ENCODE measurements at regions not wholly inside any gene's neighbourhood (a gene's known extent, or its start where the extent isn't known, plus 50 kb on each side); places are given as distances from the start of the nearest gene placed in this dataset.

- Histone ChIP-seq H3K4me3 (ENCODE audit: low read length in 2 of 2) (no peak overlapping the region), H3K36me3 (ENCODE audit: control insufficient read depth in 2 of 2, insufficient read depth in 2 of 2, low read length in 2 of 2) (no peaks in the 10 kb centered on the region), H3K9ac (ENCODE audit: low read depth in 1 of 2, low read length in 2 of 2) (no peak overlapping the region), H3K9me3 (ENCODE audit: control insufficient read depth in 2 of 2, low read length in 2 of 2) (no peaks in the 10 kb centered on the region), H3K27ac (ENCODE audit: low read depth in 2 of 2, low read length in 2 of 2) (no peak overlapping the region), H3K27me3 (ENCODE audit: control insufficient read depth in 2 of 2, insufficient read depth in 2 of 2, low read length in 2 of 2) (peaks cover 12 to 15% of the 10 kb centered on the region in 2 donors), H3K4me1 (ENCODE audit: control insufficient read depth in 2 of 2, insufficient read depth in 2 of 2, low read length in 2 of 2) (peaks cover 5 to 7% of the 10 kb centered on the region in 2 donors)
Measured at GRCh38 chr11:123306531-123306930, 111.5 kb upstream of the CLMP start.

- Histone ChIP-seq H3K36me3 (ENCODE audit: control insufficient read depth in 2 of 2, insufficient read depth in 2 of 2, low read length in 2 of 2) (no peaks in the 10 kb centered on the region), H3K4me1 (ENCODE audit: control insufficient read depth in 2 of 2, insufficient read depth in 2 of 2, low read length in 2 of 2) (peaks cover 5 to 7% of the 10 kb centered on the region in 2 donors), H3K27me3 (ENCODE audit: control insufficient read depth in 2 of 2, insufficient read depth in 2 of 2, low read length in 2 of 2) (peaks cover 12 to 15% of the 10 kb centered on the region in 2 donors), H3K4me3 (ENCODE audit: low read length in 2 of 2) (no peak overlapping the region), H3K9me3 (ENCODE audit: control insufficient read depth in 2 of 2, low read length in 2 of 2) (no peaks in the 10 kb centered on the region), H3K27ac (ENCODE audit: low read depth in 2 of 2, low read length in 2 of 2) (no peak overlapping the region), H3K9ac (ENCODE audit: low read depth in 1 of 2, low read length in 2 of 2) (no peak overlapping the region)
Measured at GRCh38 chr11:123305601-123306375, 110.7 kb upstream of the CLMP start.

- peaks cover 12 to 15% of the 10 kb centered on the region in 2 donors for H3K27me3 ChIP-seq (ENCODE audit: control insufficient read depth in 2 of 2, insufficient read depth in 2 of 2, low read length in 2 of 2)
- H3K36me3 ChIP-seq (ENCODE audit: control insufficient read depth in 2 of 2, insufficient read depth in 2 of 2, low read length in 2 of 2): no peaks in the 10 kb centered on the region
- H3K4me1 ChIP-seq (ENCODE audit: control insufficient read depth in 2 of 2, insufficient read depth in 2 of 2, low read length in 2 of 2): peaks cover 5 to 7% of the 10 kb centered on the region in 2 donors
- no peak overlapping the region for H3K27ac ChIP-seq (ENCODE audit: low read depth in 2 of 2, low read length in 2 of 2)
- no peak overlapping the region for H3K9ac ChIP-seq (ENCODE audit: low read depth in 1 of 2, low read length in 2 of 2)
- no peak overlapping the region for H3K4me3 ChIP-seq (ENCODE audit: low read length in 2 of 2)
- H3K9me3 ChIP-seq (ENCODE audit: control insufficient read depth in 2 of 2, low read length in 2 of 2): no peaks in the 10 kb centered on the region
Measured at GRCh38 chr11:123304828-123305466, 109.9 kb upstream of the CLMP start.

- no peak overlapping the region for H3K9ac ChIP-seq (ENCODE audit: low read depth in 1 of 2, low read length in 2 of 2)
- H3K9me3 ChIP-seq (ENCODE audit: control insufficient read depth in 2 of 2, low read length in 2 of 2): no peaks in the 10 kb centered on the region
- H3K27me3 ChIP-seq (ENCODE audit: control insufficient read depth in 2 of 2, insufficient read depth in 2 of 2, low read length in 2 of 2): peaks cover 12 to 15% of the 10 kb centered on the region in 2 donors
- peaks cover 5 to 7% of the 10 kb centered on the region in 2 donors for H3K4me1 ChIP-seq (ENCODE audit: control insufficient read depth in 2 of 2, insufficient read depth in 2 of 2, low read length in 2 of 2)
- H3K4me3 ChIP-seq (ENCODE audit: low read length in 2 of 2): no peak overlapping the region
- H3K36me3 ChIP-seq (ENCODE audit: control insufficient read depth in 2 of 2, insufficient read depth in 2 of 2, low read length in 2 of 2): no peaks in the 10 kb centered on the region
- H3K27ac ChIP-seq (ENCODE audit: low read depth in 2 of 2, low read length in 2 of 2): no peak overlapping the region
Measured at GRCh38 chr11:123303924-123304323, 108.9 kb upstream of the CLMP start.

- Histone ChIP-seq H3K9me3 (ENCODE audit: control insufficient read depth in 2 of 2, low read length in 2 of 2) (no peaks in the 10 kb centered on the region), H3K36me3 (ENCODE audit: control insufficient read depth in 2 of 2, insufficient read depth in 2 of 2, low read length in 2 of 2) (no peaks in the 10 kb centered on the region), H3K4me1 (ENCODE audit: control insufficient read depth in 2 of 2, insufficient read depth in 2 of 2, low read length in 2 of 2) (peaks cover 5 to 7% of the 10 kb centered on the region in 2 donors), H3K27ac (ENCODE audit: low read depth in 2 of 2, low read length in 2 of 2) (no peak overlapping the region), H3K4me3 (ENCODE audit: low read length in 2 of 2) (no peak overlapping the region), H3K9ac (ENCODE audit: low read depth in 1 of 2, low read length in 2 of 2) (no peak overlapping the region), H3K27me3 (ENCODE audit: control insufficient read depth in 2 of 2, insufficient read depth in 2 of 2, low read length in 2 of 2) (peaks cover 12 to 15% of the 10 kb centered on the region in 2 donors)
Measured at GRCh38 chr11:123302751-123303195, 107.7 kb upstream of the CLMP start.

- Histone ChIP-seq H3K27ac (ENCODE audit: low read depth in 2 of 2, low read length in 2 of 2) (no peak overlapping the region), H3K4me3 (ENCODE audit: low read length in 2 of 2) (peak overlapping the region; percentile 49 to 57)
Measured at GRCh38 chr11:123301696-123302400, 106.8 kb upstream of the CLMP start.

GRCh38 chr11:123301013-123301591 lies 106.1 kb upstream of the CLMP start:
- H3K4me3 ChIP-seq (ENCODE audit: low read length in 2 of 2): peak overlapping the region in 1 of 2 donors; percentile 5
- peaks cover 12 to 15% of the 10 kb centered on the region in 2 donors for H3K27me3 ChIP-seq (ENCODE audit: control insufficient read depth in 2 of 2, insufficient read depth in 2 of 2, low read length in 2 of 2)
- no peaks in the 10 kb centered on the region for H3K9me3 ChIP-seq (ENCODE audit: control insufficient read depth in 2 of 2, low read length in 2 of 2)
- peak overlapping the region in 1 of 2 donors; percentile 16 for H3K9ac ChIP-seq (ENCODE audit: low read depth in 1 of 2, low read length in 2 of 2)
- H3K4me1 ChIP-seq (ENCODE audit: control insufficient read depth in 2 of 2, insufficient read depth in 2 of 2, low read length in 2 of 2): peaks cover 5 to 7% of the 10 kb centered on the region in 2 donors
- H3K36me3 ChIP-seq (ENCODE audit: control insufficient read depth in 2 of 2, insufficient read depth in 2 of 2, low read length in 2 of 2): no peaks in the 10 kb centered on the region
- no peak overlapping the region for H3K27ac ChIP-seq (ENCODE audit: low read depth in 2 of 2, low read length in 2 of 2)

More at GRCh38 chr11:123301696-123302400, 106.8 kb upstream of the CLMP start:
- Histone ChIP-seq H3K27me3 (ENCODE audit: control insufficient read depth in 2 of 2, insufficient read depth in 2 of 2, low read length in 2 of 2) (peaks cover 12 to 15% of the 10 kb centered on the region in 2 donors), H3K9ac (ENCODE audit: low read depth in 1 of 2, low read length in 2 of 2) (peak overlapping the region in 1 of 2 donors; percentile 16), H3K9me3 (ENCODE audit: control insufficient read depth in 2 of 2, low read length in 2 of 2) (no peaks in the 10 kb centered on the region), H3K36me3 (ENCODE audit: control insufficient read depth in 2 of 2, insufficient read depth in 2 of 2, low read length in 2 of 2) (no peaks in the 10 kb centered on the region), H3K4me1 (ENCODE audit: control insufficient read depth in 2 of 2, insufficient read depth in 2 of 2, low read length in 2 of 2) (peaks cover 5 to 7% of the 10 kb centered on the region in 2 donors)

- Histone ChIP-seq H3K36me3 (ENCODE audit: control insufficient read depth in 2 of 2, insufficient read depth in 2 of 2, low read length in 2 of 2) (no peaks in the 10 kb centered on the region), H3K27me3 (ENCODE audit: control insufficient read depth in 2 of 2, insufficient read depth in 2 of 2, low read length in 2 of 2) (peaks cover 12 to 13% of the 10 kb centered on the region in 2 donors), H3K4me1 (ENCODE audit: control insufficient read depth in 2 of 2, insufficient read depth in 2 of 2, low read length in 2 of 2) (peaks cover 5 to 7% of the 10 kb centered on the region in 2 donors), H3K4me3 (ENCODE audit: low read length in 2 of 2) (no peak overlapping the region), H3K9ac (ENCODE audit: low read depth in 1 of 2, low read length in 2 of 2) (no peak overlapping the region), H3K9me3 (ENCODE audit: control insufficient read depth in 2 of 2, low read length in 2 of 2) (no peaks in the 10 kb centered on the region), H3K27ac (ENCODE audit: low read depth in 2 of 2, low read length in 2 of 2) (no peak overlapping the region)
Measured at GRCh38 chr11:123299721-123300120, 104.7 kb upstream of the CLMP start.

- Histone ChIP-seq H3K9ac (ENCODE audit: low read depth in 1 of 2, low read length in 2 of 2) (no peak overlapping the region), H3K4me3 (ENCODE audit: low read length in 2 of 2) (no peak overlapping the region), H3K27ac (ENCODE audit: low read depth in 2 of 2, low read length in 2 of 2) (no peak overlapping the region), H3K4me1 (ENCODE audit: control insufficient read depth in 2 of 2, insufficient read depth in 2 of 2, low read length in 2 of 2) (peaks cover 5 to 7% of the 10 kb centered on the region in 2 donors), H3K9me3 (ENCODE audit: control insufficient read depth in 2 of 2, low read length in 2 of 2) (no peaks in the 10 kb centered on the region), H3K36me3 (ENCODE audit: control insufficient read depth in 2 of 2, insufficient read depth in 2 of 2, low read length in 2 of 2) (no peaks in the 10 kb centered on the region), H3K27me3 (ENCODE audit: control insufficient read depth in 2 of 2, insufficient read depth in 2 of 2, low read length in 2 of 2) (peaks cover 9 to 10% of the 10 kb centered on the region in 2 donors)
Measured at GRCh38 chr11:123298488-123299447, 103.7 kb upstream of the CLMP start.

Measured in mucosa of rectum (tissue), 2 donors.